ENCODE measurements at regions not wholly inside any gene's neighbourhood (a gene's known extent, or its start where the extent isn't known, plus 50 kb on each side); places are given as distances from the start of the nearest gene placed in this dataset.

- Histone ChIP-seq H3K27me3 (ENCODE audit: insufficient read depth, low read length) (no peaks in the 10 kb centered on the region), H3K79me1 (ENCODE audit: insufficient read depth, low read depth, low read length, poor library complexity, severe bottlenecking) (no peaks in the 10 kb centered on the region), H3K4ac (ENCODE audit: low read depth, low read length) (no peak overlapping the region), H3K9ac (ENCODE audit: extremely low read depth, insufficient read length, low read length) (no peak overlapping the region), H2BK5ac (ENCODE audit: insufficient read length, low read length) (no peak overlapping the region), H3K27ac (ENCODE audit: insufficient read length, low read depth, low read length) (no peak overlapping the region), H3K23ac (ENCODE audit: insufficient read length, low read depth, low read length) (no peak overlapping the region), H3K4me2 (ENCODE audit: insufficient read depth, insufficient read length, low read length) (no peak overlapping the region), H2BK20ac (ENCODE audit: low read depth, low read length, poor library complexity, severe bottlenecking) (no peak overlapping the region), H2BK120ac (ENCODE audit: low read depth, low read length, poor library complexity, severe bottlenecking) (no peak overlapping the region), H4K5ac (ENCODE audit: insufficient read length, low read depth, low read length) (no peak overlapping the region), H2BK12ac (ENCODE audit: insufficient read length, low read depth, low read length) (no peak overlapping the region), H4K91ac (ENCODE audit: insufficient read length, low read depth, low read length) (no peak overlapping the region), H3K18ac (ENCODE audit: insufficient read length, low read depth, low read length) (no peak overlapping the region), H2AK5ac (ENCODE audit: insufficient read length, low read length) (no peak overlapping the region), H3T11ph (ENCODE audit: low read length) (no peak overlapping the region), H2AFZ (ENCODE audit: low read length) (no peak overlapping the region), H4K8ac (replicated peaks; ENCODE audit: insufficient read length, low read depth, low read length) (no peak overlapping the region), H3K9me3 (ENCODE audit: control insufficient read depth, low read depth, low read length) (peaks cover 19% of the 10 kb centered on the region), H3K23me2 (ENCODE audit: insufficient read length, low read depth, low read length, poor library complexity, severe bottlenecking) (no peaks in the 10 kb centered on the region), H3K4me1 (ENCODE audit: insufficient read depth, low read length) (peaks cover 3% of the 10 kb centered on the region; the same call in 1 of the 2 replicates), H3K14ac (ENCODE audit: insufficient read depth, low read length) (no peak overlapping the region), H3K56ac (ENCODE audit: insufficient read length, low read depth, low read length) (no peak overlapping the region), H2BK15ac (ENCODE audit: low read depth, low read length) (no peak overlapping the region), H4K20me1 (ENCODE audit: control insufficient read depth, insufficient read depth, insufficient read length) (no peaks in the 10 kb centered on the region), H3K79me2 (ENCODE audit: insufficient read depth, low read length) (no peaks in the 10 kb centered on the region)
- whole genome bisulfite sequencing (ENCODE audit: extremely low coverage, insufficient read length, low lambda C conversion rate): no CpG with 5 or more reads among the region's 5 CpGs
- no peak for DNase-seq
- Mint-ChIP-seq H3K27ac (0 out of 7 replicates have a peak overlapping the region, but pooled peaks of 1 of the 3 experiments have one; percentile 10), H3K9me3 (peaks cover 37 to 69% of the 10 kb centered on the region in 2 experiments), H3K36me3 (ENCODE audit: insufficient read depth in 1 of 3, low read depth in 3 of 3) (peaks cover 16 to 43% (median 31%) of the 10 kb centered on the region in 3 experiments; a peak in 6 of 7 replicates), H3K27me3 (ENCODE audit: low read depth) (no peaks in the 10 kb centered on the region; the same call in none of the 2 replicates), H3K4me3 (no peak overlapping the region), H3K4me1 (peaks cover 17 to 19% of the 10 kb centered on the region in 2 experiments)
- no peak for TF ChIP-seq CTCF (conservative IDR thresholded peaks at IDR 0.05)
Observed at GRCh38 chrX:128780934-128781333, 728.7 kb upstream of the ACTRT1 start.

All from H9 (cell line).